B cell (primary cell): ENCODE measurements at regions not wholly inside any gene's neighbourhood (a gene's known extent, or its start where the extent isn't known, plus 50 kb on each side); places are given as distances from the start of the nearest gene placed in this dataset.

Experiments
- ATAC-seq: fragments of 200-7000 bp; cut with Tn5 transposase; one replicate; pipeline ENCODE4 v1.10.0; 2021; ENCODE audit warnings: low read depth, mild to moderate bottlenecking, moderate number of reproducible peaks, moderate library complexity
- CTCF ChIA-PET: fragments of 350-600 bp; sonication (Branson Sonifier 250); formaldehyde crosslinking; loops from one replicate; lab custom pipeline; 2021; ENCODE audit warnings: antibody characterized with exemption, inconsistent platforms; lab: Charles Lee
- POLR2A ChIA-PET: fragments of 350-600 bp; sonication (Branson Sonifier 250); formaldehyde crosslinking; loops from one replicate; lab custom pipeline; 2021; ENCODE audit warnings: antibody characterized with exemption; lab: Charles Lee
- DNase-seq: peaks from one replicate; pipeline ENCODE4 v3.0.0; 2013
- H2AFZ ChIP-seq: 2 replicates; pipeline ENCODE4 v1.6.1; 2012; ENCODE audit warnings: mild to moderate bottlenecking, low read depth, low read length; ENCODE audit not compliant: insufficient read depth, poor library complexity, severe bottlenecking
- H3K27ac ChIP-seq, 2 donors: 1 replicate in 1 of 2; 2 replicates in 1 of 2; pipeline ENCODE4 v1.5.1; 2012 to 2013; ENCODE audit warnings: low read length in 2 of 2, mild to moderate bottlenecking in 2 of 2, moderate library complexity in 1 of 2
- H3K27me3 ChIP-seq, 4 experiments: fragments of 200-600 bp in 1 of 4; sonication (generic) in 1 of 4; replicated peaks in 1 of 4; 1 replicate in 2 of 4; 2 replicates in 2 of 4; pipeline versions ENCODE4 v1.6.1 to v1.7.0; 2013 to 2016; ENCODE audit warnings: low read length in 3 of 4, mild to moderate bottlenecking in 2 of 4, mixed read lengths in 1 of 4, moderate library complexity in 1 of 4; ENCODE audit not compliant: insufficient read depth in 4 of 4, control insufficient read depth in 3 of 4; ENCODE audit errors: control extremely low read depth in 1 of 4
- H3K36me3 ChIP-seq, 2 experiments: replicated peaks in 1 of 2; 1 replicate in 1 of 2; 2 replicates in 1 of 2; pipeline versions ENCODE4 v1.6.1 to v1.7.1; 2013; ENCODE audit warnings: low read length in 1 of 2; ENCODE audit not compliant: insufficient read depth in 2 of 2, control insufficient read depth in 1 of 2; ENCODE audit errors: control extremely low read depth in 1 of 2, extremely low read depth in 1 of 2
- H3K4me1 ChIP-seq, 2 donors: fragments of 200-600 bp in 1 of 2; sonication (generic) in 1 of 2; 1 replicate in 1 of 2; 2 replicates in 1 of 2; pipeline versions ENCODE4 v1.5.1 to v1.6.1; 2013 to 2017; ENCODE audit warnings: low read length in 2 of 2; ENCODE audit not compliant: control insufficient read depth in 2 of 2, insufficient read depth in 2 of 2
- H3K4me2 ChIP-seq: replicated peaks from 2 replicates; pipeline ENCODE3; 2012; ENCODE audit warnings: mild to moderate bottlenecking, low read depth, low read length; ENCODE audit not compliant: poor library complexity, severe bottlenecking
- H3K4me3 ChIP-seq, 5 experiments: fragments of 200-600 bp in 1 of 5; sonication (generic) in 1 of 5; 1 replicate in 3 of 5; 2 replicates in 2 of 5; pipeline versions ENCODE4 v1.5.1 to v1.7.0; 2011 to 2016; ENCODE audit warnings: low read length in 4 of 5, mild to moderate bottlenecking in 4 of 5, low read depth in 2 of 5, control low read depth in 1 of 5, moderate library complexity in 1 of 5; ENCODE audit not compliant: insufficient read depth in 1 of 5; ENCODE audit errors: control extremely low read depth in 1 of 5, extremely low read depth in 1 of 5
- H3K79me2 ChIP-seq: fragments of 200-600 bp; sonication (generic); one replicate; pipeline ENCODE4 v1.6.0; 2016; ENCODE audit warnings: low read length; ENCODE audit not compliant: control insufficient read depth, insufficient read depth
- H3K9ac ChIP-seq: fragments of 200-600 bp; sonication (generic); 2 replicates; pipeline ENCODE4 v1.6.1; 2017; ENCODE audit warnings: mild to moderate bottlenecking, low read length, moderate library complexity
- H3K9me3 ChIP-seq, 3 donors: one replicate each; pipeline versions ENCODE4 v1.6.1 to v1.7.1; 2013; ENCODE audit warnings: low read length in 2 of 3; ENCODE audit not compliant: control insufficient read depth in 2 of 3, insufficient read depth in 1 of 3; ENCODE audit errors: control extremely low read depth in 1 of 3
- H4K20me1 ChIP-seq: 2 replicates; pipeline ENCODE4 v1.6.0; 2012; ENCODE audit warnings: mild to moderate bottlenecking, low read length; ENCODE audit not compliant: insufficient read depth, control insufficient read depth, poor library complexity, severe bottlenecking
- H3K27ac Mint-ChIP-seq: one replicate; pipeline ENCODE4 v1.8.0; 2021; ENCODE audit warnings: mixed read lengths
- H3K27me3 Mint-ChIP-seq: one replicate; pipeline ENCODE4 v1.8.0; 2021; ENCODE audit warnings: mixed read lengths
- H3K4me1 Mint-ChIP-seq: one replicate; pipeline ENCODE4 v1.8.0; 2021; ENCODE audit warnings: mixed read lengths
- H3K4me3 Mint-ChIP-seq: one replicate; pipeline ENCODE4 v1.8.0; 2021; ENCODE audit warnings: mixed read lengths
- H3K9me3 Mint-ChIP-seq: one replicate; pipeline ENCODE4 v1.8.0; 2022; ENCODE audit warnings: mixed read lengths; ENCODE audit not compliant: insufficient read depth
- EZH2 ChIP-seq: IDR thresholded peaks from 2 replicates; pipeline ENCODE4 v1.6.1; 2012; ENCODE audit warnings: borderline replicate concordance, low read depth, mild to moderate bottlenecking, moderate library complexity, low read length; ENCODE audit not compliant: insufficient read depth, poor library complexity, severe bottlenecking
- WGBS: methylation state at CpG from one replicate; pipeline ENCODE4 v1.1.5; 2013; ENCODE audit warnings: missing lambda C conversion rate; ENCODE audit not compliant: insufficient coverage; 5-methylcytosine and 5-hydroxymethylcytosine counted together
- intact Hi-C: fragments of 100-400 bp; cut with micrococcal nuclease; formaldehyde crosslinking; loops from one replicate; pipeline ENCODE4 v1.10.0; 2022
- TF ChIP-seq, protein P1 (sequence below): fragments of 200-600 bp; IDR thresholded peaks from one replicate; pipeline ENCODE4 v1.8.0; 2022; ENCODE audit warnings: antibody characterized with exemption, mild to moderate bottlenecking

GRCh38 chr1:90443354-90443753 lies 273.7 kb downstream of the BARHL2 start:
- ATAC-seq = no peak
- ChIA-PET POLR2A (no interaction called here), CTCF (no interaction called here)
- intact Hi-C loops = no loop called here
- Mint-ChIP-seq H3K9me3 (no peaks in the 10 kb centered on the region), H3K4me1 (no peaks in the 10 kb centered on the region), H3K27ac (no peak overlapping the region), H3K27me3 (peaks cover 5% of the 10 kb centered on the region), H3K4me3 (no peak overlapping the region)
- Histone ChIP-seq H3K79me2 (no peaks in the 10 kb centered on the region), H3K4me1 (no peaks in the 10 kb centered on the region), H3K27ac (no peak overlapping the region), H4K20me1 (no peaks in the 10 kb centered on the region), H2AFZ (no peak overlapping the region), H3K4me3 (no peak overlapping the region), H3K36me3 (no peaks in the 10 kb centered on the region), H3K9ac (no peak overlapping the region), H3K27me3 (no peaks in the 10 kb centered on the region), H3K9me3 (no peaks in the 10 kb centered on the region), H3K4me2 (no peak overlapping the region)
- WGBS = 100% methylated on average over 2 of the region's 4 CpGs
- TF ChIP-seq, protein P1, sequence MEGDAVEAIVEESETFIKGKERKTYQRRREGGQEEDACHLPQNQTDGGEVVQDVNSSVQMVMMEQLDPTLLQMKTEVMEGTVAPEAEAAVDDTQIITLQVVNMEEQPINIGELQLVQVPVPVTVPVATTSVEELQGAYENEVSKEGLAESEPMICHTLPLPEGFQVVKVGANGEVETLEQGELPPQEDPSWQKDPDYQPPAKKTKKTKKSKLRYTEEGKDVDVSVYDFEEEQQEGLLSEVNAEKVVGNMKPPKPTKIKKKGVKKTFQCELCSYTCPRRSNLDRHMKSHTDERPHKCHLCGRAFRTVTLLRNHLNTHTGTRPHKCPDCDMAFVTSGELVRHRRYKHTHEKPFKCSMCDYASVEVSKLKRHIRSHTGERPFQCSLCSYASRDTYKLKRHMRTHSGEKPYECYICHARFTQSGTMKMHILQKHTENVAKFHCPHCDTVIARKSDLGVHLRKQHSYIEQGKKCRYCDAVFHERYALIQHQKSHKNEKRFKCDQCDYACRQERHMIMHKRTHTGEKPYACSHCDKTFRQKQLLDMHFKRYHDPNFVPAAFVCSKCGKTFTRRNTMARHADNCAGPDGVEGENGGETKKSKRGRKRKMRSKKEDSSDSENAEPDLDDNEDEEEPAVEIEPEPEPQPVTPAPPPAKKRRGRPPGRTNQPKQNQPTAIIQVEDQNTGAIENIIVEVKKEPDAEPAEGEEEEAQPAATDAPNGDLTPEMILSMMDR = no peak
- TF ChIP-seq EZH2 = no peak
- DNase-seq = no peak

GRCh38 chr1:90435351-90435750 lies 281.8 kb downstream of the BARHL2 start:
- Histone ChIP-seq H4K20me1 (no peaks in the 10 kb centered on the region), H3K27ac (no peak overlapping the region), H3K9me3 (no peaks in the 10 kb centered on the region), H3K4me1 (no peaks in the 10 kb centered on the region), H3K79me2 (no peaks in the 10 kb centered on the region), H3K4me2 (no peak overlapping the region), H3K27me3 (no peaks in the 10 kb centered on the region), H3K9ac (no peak overlapping the region), H3K36me3 (no peaks in the 10 kb centered on the region), H2AFZ (no peak overlapping the region), H3K4me3 (no peak overlapping the region)
- Mint-ChIP-seq H3K4me1 (no peaks in the 10 kb centered on the region), H3K27ac (no peak overlapping the region), H3K27me3 (no peaks in the 10 kb centered on the region), H3K4me3 (no peak overlapping the region), H3K9me3 (peaks cover 3% of the 10 kb centered on the region)
- intact Hi-C loops = no loop called here
- ATAC-seq (no peak), DNase-seq (no peak)
- TF ChIP-seq EZH2 = no peak
- POLR2A ChIA-PET = no interaction called here
- no CpG with 5 or more reads among the region's 3 CpGs for WGBS
- CTCF ChIA-PET = no interaction called here
